ENCODE measurements at regions not wholly inside any gene's neighbourhood (a gene's known extent, or its start where the extent isn't known, plus 50 kb on each side); places are given as distances from the start of the nearest gene placed in this dataset.

DNA sequence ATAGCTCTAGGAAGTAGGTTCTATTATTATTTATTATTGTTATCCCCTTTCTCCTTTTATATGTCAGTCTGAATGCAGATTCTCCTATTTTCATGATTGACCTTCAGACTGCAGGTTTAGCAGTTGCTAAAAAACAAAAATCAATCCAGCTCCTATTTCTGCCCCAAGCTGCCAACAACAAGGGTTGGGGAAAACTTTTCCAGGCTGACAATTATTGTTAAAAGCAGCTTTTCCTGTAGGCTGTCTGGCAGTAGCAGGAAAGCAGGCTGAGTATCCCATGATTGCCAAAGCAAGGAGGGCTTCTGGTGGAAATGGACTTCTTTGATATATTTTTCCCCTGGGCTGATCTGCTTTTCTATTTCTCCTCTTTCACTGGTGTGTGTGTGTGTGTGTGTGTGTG lies 78.0 kb upstream of the CTLA4 start:
- FAIRE-seq, result no peak
- DNase-seq (ENCODE audit: insufficient read length, low spot score), result no peak

DNA sequence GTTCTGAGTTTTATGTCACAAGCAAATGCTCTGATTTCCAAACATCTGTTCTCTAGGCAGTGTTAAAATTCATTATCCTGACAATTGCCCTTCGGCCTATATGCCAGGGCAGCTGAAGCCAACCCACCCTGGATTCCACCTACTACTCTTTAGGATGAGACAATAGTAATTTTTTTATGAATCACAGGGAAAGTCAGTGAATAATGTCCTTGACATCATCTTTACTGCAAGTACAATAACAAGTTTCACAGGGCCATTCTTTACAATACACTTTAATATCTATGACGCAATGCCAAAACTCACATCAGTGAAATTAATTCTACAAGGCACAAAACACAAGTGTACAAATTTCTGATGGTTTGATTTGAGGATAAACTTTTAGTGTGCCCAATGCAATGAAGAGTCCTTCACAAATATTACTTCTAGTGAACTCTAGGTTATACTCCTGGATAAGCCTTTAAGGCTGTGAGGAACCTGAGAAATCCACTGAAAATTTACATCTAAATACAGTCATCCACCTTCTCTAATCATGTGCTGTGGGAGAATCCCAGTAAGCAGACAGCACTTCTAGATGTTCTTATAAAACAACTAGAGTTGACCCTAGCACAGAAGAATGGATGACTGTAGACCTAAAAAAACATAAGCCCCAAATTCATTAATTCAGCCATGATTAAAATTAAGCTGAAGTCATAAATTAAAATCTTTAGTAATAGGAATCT lies 77.3 kb upstream of the CTLA4 start:
- no peak for DNase-seq (ENCODE audit: insufficient read length, low spot score)
- no peak for FAIRE-seq

DNA sequence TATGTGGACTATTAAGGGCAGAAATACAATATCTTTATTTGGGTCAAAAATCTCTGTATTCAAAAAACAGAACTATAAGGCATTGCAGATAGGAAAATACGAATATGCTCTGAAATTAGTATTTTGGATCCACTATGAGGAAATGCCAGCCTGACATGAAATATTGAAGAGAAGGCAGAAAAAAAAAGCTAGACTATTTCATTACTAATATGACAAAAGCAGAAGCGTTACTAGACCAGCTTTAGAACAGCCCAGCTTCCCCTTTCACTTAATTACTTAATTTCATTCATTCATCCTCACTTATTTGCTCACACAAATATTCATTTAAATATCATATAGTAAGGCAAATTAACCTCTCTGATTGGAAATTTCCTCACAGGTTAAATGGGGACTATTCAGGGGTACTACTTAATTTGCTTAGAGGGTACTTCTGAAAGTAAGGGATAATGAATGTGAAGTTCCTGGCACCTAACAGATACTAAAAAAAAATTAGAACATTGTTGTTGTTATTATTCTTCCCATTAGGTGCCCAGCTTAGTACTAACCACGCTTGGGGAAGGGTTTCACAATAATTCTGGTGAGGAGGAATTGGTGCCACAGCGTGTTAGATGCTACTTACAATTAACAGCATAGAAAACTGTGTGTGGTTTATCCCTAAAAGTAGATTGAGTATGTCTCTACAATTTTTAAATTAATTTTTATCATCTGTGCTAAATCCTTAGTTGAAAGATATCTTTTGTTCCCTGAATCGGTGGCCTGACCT lies 71.1 kb upstream of the CTLA4 start:
- DNase-seq (ENCODE audit: insufficient read length, low spot score) (no peak), FAIRE-seq (no peak)

DNA sequence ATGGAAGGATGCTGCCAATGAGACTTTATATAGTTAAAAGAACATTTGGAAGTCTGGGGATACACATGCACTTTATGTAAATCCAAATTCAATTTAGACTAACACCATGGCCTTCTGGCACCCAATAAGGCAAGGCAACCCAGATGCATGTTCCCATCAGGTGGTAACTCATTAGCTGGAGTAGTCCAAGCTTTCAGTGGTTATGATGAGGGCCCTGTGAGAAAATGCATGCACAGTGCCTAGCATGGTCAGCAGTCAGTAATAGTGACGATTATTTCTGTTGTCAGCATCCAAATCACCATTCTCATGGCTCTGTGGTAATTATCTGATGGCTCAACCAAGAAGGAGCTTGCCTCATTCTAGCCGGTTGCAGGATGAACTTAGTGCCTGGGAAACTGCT lies 70.3 kb upstream of the CTLA4 start:
- no peak for FAIRE-seq

DNA sequence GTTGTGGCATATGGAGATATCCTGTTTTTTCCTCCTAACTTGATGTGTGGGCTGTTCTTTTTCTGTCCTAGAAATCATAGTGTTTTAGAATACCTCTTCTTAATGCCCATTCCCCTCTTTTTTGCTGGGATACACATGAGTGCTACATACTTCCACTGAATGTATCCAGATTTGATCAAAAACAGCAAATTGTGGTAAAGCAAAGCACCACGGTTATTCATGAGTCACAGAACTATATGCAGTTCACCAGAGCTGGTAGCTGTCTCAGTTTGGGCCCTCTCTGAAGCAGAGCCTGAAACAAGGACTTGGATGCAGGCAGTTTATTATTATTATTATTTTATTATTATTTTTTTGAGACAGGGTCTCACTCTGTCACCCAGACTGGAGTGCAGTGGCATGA lies 69.9 kb upstream of the CTLA4 start:
- FAIRE-seq (no peak), DNase-seq (ENCODE audit: insufficient read length, low spot score) (no peak)

More for the DNA sequence above, 70.3 kb upstream of the CTLA4 start:
- DNase-seq (ENCODE audit: insufficient read length, low spot score), result no peak

DNA sequence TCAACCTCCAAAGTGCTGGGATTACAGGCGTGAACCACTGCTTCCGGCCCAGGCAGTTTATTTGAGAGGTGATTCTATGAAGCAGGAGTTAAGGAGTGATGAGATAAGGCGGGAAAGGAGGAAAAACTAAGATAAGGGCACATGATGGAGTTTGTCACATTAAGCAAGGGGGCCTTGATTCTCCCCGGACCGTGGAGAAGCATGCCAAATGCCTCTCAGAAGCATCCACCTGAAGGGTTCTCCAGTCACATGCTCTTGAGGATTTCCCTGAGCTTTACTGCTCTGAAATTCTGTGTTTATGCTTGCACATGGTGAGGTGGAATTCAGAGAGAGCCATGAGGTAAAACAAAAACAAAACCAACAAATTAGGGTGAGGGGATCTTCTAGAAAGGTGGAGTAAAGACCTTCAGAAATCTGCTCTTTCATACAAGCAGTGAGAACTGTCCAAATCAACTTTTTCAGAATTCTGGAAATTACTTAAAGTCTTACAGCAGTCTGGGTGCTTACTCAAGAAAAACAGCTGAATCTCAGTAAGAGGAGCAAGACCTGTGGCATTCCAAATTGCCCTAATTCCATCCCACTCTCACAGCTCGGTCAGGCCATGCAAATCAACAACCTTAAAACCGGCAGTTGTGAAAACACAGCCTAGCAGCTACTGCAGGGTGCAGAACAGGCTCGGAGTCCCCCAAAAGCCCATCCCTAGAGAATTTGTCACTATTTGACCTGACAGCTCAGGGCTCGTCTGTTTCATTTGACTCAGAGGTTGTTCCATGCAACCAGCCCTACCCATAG lies 69.1 kb upstream of the CTLA4 start:
- DNase-seq (ENCODE audit: insufficient read length, low spot score), result no peak
- no peak for FAIRE-seq

DNA sequence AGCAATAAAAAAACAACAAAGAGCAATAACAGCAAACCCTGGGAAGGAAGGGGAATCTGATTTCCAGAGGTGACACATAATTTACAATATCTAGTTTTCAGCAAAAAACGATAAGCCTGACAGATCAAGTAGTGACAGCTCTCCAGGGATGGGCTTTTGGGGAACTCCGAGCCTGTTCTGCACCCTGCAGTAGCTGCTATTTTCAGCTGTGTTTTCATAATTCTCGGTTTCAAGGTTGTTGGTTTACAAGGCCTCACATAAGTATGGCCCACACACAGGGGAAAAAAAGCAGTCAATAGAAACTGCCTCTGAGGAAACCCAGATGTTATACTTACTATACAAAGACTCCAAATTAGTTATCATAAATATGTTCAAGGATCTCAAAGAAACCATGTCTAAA lies 67.7 kb upstream of the CTLA4 start:
- DNase-seq (ENCODE audit: insufficient read length, low spot score), result no peak
- FAIRE-seq, result no peak

DNA sequence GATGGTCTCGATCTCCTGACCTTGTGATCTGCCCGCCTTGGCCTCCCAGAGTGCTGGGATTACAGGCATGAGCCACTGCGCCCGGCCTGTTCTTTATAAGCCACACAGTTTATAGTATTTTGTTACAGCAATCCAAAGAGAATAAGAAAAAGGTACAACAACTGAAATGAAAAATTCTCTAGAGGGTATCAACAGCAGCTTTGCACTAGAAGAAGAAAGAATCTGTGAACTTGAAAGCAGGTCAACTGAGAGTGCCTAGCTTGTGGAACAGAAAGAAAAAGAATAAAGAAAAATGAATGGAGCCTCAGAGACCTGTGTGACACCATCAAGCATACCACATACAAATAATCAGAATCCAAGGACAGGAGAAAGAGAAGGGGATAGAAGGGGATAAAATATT lies 66.8 kb upstream of the CTLA4 start:
- no peak for FAIRE-seq
- no peak for DNase-seq (ENCODE audit: insufficient read length, low spot score)

DNA sequence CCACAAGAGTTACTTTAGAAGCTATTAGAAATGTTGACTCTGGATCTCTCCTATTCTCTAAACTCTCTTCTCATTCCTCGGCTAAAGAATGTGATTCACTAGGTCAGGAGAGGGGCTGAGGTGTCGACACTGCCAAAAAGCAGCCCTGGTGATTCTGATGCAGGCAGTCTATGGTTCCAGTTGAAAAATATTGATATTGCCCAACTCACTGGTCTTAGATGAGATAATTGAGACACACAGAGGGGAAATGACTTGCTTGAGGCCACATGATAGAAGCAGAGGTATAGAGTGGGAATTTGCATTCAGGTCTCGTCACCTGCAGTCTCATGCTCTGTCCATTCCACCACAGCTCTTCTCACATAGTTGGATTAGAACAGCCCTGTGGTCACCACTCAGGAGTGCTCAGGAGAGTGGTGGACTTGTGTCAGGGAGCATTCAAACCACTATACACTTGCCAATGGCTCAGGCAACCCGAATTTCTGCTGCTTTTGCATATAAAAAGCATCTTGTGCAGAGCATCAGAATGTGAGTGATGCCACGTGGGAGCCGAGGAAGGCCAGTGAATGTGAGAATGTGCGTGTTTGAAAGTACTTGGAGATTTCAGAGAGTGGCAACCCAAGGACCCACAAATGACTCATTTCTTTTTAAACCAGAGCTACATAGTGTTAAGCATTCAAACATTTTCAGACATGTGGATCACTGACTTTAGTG lies 65.1 kb upstream of the CTLA4 start:
- DNase-seq (ENCODE audit: insufficient read length, low spot score), result no peak

DNA sequence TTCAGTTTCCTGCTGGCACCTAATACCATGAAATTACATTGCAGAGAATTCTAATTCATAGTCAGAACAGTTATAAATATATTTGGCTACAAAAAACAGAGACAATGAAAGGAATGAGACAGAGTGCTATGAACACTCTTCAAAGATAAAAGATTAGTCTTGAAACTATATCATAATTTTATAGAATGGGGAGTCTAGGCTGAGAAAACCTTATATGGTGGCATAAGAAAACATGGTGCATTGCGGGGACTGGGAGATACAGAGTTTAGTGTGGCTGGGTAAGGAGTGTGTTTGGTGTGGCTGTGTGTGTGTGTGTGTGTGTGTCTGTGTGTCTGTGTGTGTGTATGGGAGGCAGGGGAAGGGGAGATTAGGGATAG lies 64.5 kb upstream of the CTLA4 start:
- FAIRE-seq, result no peak

More for the DNA sequence above, 65.1 kb upstream of the CTLA4 start:
- FAIRE-seq, result no peak

DNA sequence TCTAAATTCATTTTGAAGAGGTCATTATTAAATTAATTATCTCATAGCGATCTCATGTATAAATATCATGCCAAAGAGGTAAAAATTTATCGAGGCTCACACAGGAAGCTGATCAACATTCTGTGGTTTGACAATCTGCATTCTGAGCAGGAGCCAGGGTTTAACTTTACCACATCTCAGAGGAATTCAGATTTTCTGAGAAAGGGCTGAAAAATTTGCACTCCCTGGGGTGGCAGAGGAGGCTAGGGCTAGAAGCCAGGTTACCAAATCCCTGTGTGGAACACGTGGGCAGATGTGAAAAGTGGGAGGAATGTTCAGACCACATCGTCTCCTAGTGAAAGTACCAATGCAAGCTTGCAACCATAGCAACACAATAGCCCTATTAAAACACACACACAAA lies 63.5 kb upstream of the CTLA4 start:
- FAIRE-seq (peak; percentile 26), DNase-seq (ENCODE audit: insufficient read length, low spot score) (peak; percentile 62)

More for the DNA sequence above, 64.5 kb upstream of the CTLA4 start:
- no peak for DNase-seq (ENCODE audit: insufficient read length, low spot score)

DNA sequence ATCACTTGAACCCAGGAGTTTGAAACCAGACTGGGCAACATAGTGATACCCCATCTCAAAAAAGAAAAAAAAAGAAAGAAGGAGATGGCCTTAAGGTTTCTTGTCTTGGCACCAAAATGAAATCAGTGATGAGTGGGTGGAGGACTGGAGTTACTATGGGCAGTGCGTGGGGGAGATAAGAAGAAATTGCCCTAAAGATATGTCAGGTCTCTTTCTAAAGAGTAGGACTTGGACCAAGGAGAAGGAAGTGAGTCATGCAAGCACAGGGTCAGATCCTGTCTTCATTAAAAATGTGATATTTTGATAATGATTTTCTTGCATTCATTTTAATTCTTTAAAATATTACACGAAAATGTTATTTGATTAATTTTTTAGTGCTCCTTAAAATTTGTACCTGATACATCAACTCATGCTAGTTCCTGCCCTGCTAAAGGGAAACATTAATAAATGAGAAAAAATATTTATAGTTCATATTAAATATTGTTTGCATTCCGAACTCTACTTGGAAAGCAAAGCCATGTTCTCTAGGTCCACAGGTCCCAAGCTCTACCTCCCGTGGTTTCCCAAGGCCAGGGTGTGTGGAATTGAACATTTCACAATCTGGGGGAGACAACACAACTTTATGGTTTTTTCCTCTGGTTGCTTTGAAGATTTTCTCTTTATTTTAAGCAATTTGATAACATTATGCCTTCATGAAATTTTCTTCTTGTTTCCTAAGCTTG lies 62.6 kb upstream of the CTLA4 start:
- FAIRE-seq (no peak), DNase-seq (ENCODE audit: insufficient read length, low spot score) (no peak)

DNA sequence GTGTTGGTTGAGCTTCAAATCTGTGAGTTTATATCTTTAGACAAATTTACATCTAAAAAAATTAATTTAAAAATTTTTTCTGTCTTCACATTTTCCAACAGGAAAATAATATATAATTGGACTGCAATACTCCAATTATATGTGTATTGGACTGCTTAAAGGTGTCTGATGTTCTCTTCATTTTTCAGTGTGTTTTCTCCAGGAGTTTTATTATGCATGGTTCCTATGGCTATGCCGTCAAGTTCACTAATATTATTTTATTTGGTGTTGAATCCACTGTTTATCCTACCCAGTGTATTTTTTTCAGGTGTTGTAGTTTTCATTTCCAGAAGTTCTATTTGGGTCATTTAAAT lies 62.1 kb upstream of the CTLA4 start:
- no peak for DNase-seq (ENCODE audit: insufficient read length, low spot score)

DNA sequence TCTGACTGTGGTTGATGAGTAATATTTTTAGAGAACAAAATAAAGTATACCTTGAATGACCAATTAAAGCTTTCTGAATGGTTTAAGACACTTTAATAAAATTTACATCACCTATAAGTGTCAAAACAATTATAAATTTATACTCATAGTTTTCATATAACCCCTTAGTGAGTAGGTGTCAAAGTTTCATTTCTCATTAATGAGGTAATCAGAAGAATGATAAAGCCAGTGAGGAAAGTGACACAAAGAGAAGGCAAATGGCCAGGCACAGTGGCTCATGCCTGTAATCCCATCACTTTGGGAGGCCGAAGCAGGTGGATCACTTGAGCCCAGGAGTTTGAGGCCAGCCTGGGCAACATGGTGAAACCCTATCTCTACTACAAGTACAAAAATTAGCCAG lies 60.8 kb upstream of the CTLA4 start:
- no peak for DNase-seq (ENCODE audit: insufficient read length, low spot score)
- FAIRE-seq, result no peak

More for the DNA sequence above, 62.1 kb upstream of the CTLA4 start:
- no peak for FAIRE-seq

DNA sequence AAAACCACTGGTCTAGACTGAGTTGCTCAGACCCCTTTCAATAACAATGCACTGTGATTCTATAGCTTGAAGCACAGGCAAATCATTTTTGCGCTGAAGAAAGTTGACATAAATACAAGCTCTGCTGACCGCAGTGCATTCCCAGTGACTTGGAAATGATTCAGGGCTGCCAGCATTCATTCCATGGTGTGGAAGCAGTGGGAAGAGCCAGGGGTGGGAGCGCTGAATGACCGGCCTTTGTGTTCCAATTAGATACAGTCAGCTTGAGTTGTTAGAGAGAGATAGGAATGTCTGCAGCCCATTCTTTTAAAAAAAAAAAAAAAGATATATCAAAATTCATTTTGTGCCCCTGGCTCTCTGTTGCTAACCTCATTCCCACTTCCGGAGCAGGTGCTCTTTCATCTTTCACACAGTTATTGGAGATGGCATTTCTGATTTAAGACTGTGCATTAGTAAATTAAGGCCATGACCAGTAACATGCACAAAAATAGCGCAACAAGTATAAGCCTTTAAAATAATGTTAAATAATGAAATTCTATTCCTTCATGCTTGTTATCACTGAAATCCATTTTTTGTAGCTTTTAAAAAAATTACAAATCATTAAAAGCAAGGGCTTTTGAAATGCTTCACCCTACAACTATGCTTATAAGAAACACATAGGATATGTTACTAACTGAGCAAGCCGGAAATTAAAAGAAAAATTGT lies 59.4 kb upstream of the CTLA4 start:
- no peak for FAIRE-seq
- peak; percentile 68 for DNase-seq (ENCODE audit: insufficient read length, low spot score)

DNA sequence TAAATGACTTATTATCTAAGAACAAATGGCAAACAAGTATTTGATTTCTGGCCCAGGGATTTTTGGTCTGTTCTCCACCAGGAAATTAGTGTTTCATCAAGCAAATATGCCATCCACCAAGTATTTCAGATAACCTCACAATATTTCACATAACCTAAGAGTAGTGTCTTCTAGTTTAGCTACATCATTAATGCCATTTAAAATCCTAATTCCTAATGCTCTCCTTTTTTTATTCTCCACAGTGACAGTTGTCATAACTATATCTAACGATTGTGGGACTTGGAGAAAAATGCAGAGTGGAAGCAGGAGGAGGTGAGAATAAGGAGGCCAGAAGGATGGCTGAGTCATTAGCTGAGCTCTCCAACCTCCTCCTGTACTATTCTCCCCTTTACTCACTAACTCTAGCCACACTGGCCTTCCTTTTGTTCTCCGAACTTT lies 58.5 kb upstream of the CTLA4 start:
- DNase-seq (ENCODE audit: insufficient read length, low spot score) (no peak), FAIRE-seq (no peak)

DNA sequence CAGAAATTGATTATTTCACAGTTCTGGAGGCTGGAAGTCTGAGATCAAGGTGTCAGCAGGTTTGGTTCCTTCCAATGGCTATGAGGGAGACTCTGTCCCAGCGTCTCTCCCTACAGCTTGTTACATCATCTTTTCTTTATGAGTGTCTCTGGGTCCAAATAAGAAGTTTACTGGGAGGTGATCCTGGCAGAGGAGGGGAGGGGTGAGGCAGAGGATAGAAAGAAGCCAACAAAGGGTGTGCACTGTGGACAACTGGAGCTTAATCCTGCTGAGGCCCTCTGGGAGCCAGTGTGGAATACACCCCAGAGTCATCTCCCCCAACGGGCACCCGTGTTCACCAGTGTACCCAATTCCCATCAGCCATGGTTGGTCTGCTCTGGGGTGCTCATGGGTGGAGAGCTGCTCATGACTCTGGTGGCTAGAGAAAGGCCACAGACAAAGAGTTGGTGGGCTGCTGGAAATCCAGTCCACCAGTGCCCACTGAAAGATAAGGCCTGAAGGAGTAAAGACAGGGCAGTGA lies 57.5 kb upstream of the CTLA4 start:
- DNase-seq (ENCODE audit: insufficient read length, low spot score) (no peak), FAIRE-seq (no peak)

DNA sequence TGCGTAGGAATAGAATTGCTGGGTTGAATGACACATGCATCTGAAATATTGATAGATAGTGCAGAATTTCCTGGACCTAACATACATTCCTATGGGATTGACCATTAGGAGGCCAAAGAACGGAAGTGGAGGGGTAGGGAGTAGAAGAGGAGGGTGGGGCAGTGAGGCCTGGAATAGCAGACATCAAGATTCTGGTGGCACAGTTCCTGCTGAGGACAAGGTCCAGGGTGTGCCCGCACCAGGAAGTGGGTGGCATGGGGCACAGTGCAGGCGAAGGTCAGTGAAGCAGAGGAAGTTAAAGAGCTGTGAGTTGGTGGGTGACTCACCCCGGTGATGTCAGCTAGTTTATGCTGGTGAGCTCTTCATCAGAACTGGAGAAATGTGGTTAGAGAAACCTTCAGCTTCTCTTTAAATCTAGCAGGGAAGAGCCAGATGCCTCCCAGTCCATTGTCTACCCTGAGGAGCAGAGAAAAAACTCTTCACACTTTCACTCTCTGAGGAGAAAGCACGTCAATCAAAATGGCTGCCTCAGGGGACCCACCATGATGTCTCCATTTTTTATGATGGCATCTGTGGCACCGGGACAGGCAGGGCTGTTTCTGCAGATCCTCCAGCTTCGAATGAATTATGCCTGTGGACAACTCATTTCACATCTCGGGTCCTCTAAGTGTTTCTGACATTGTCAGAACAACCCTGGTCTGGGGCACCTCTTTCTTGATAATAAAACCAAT lies 55.9 kb upstream of the CTLA4 start:
- DNase-seq (ENCODE audit: insufficient read length, low spot score) (peak; percentile 66), FAIRE-seq (peak; percentile 54)

Measured in HTR-8/SVneo (cell line).